ENCODE measurements at regions not wholly inside any gene's neighbourhood (a gene's known extent, or its start where the extent isn't known, plus 50 kb on each side); places are given as distances from the start of the nearest gene placed in this dataset.

- TF ChIP-seq CTCF (conservative IDR thresholded peaks at IDR 0.05; ENCODE audit: low read depth, low read length), result no peak
- Histone ChIP-seq H3K9ac (no peak overlapping the region), H3K79me2 (ENCODE audit: insufficient read depth, low read depth) (no peaks in the 10 kb centered on the region), H3K27me3 (ENCODE audit: insufficient read depth, low read depth) (no peaks in the 10 kb centered on the region), H3K4me1 (ENCODE audit: low read depth, poor library complexity, severe bottlenecking) (no peaks in the 10 kb centered on the region), H4K20me1 (ENCODE audit: insufficient read depth) (no peaks in the 10 kb centered on the region), H2AFZ (ENCODE audit: low read depth) (no peak overlapping the region), H3K4me2 (no peak overlapping the region), H3K4me3 (IDR thresholded peaks at IDR 0.05; ENCODE audit: insufficient read depth, low read depth, low read length) (no peak overlapping the region), H3K27ac (no peak overlapping the region), H3K36me3 (ENCODE audit: insufficient read depth) (no peaks in the 10 kb centered on the region)
Measured at GRCh38 chr16:22726868-22727267, 87.1 kb upstream of the HS3ST2 start.

- Histone ChIP-seq H3K36me3 (ENCODE audit: insufficient read depth) (no peaks in the 10 kb centered on the region), H2AFZ (ENCODE audit: low read depth) (no peak overlapping the region), H3K4me3 (IDR thresholded peaks at IDR 0.05; ENCODE audit: insufficient read depth, low read depth, low read length) (no peak overlapping the region), H3K27ac (no peak overlapping the region), H3K79me2 (ENCODE audit: insufficient read depth, low read depth) (no peaks in the 10 kb centered on the region), H3K4me1 (ENCODE audit: low read depth, poor library complexity, severe bottlenecking) (no peaks in the 10 kb centered on the region), H3K9ac (no peak overlapping the region), H3K27me3 (ENCODE audit: insufficient read depth, low read depth) (no peaks in the 10 kb centered on the region), H3K4me2 (no peak overlapping the region), H4K20me1 (ENCODE audit: insufficient read depth) (no peaks in the 10 kb centered on the region)
- TF ChIP-seq CTCF (conservative IDR thresholded peaks at IDR 0.05; ENCODE audit: low read depth, low read length), result no peak
Measured at GRCh38 chr16:22727285-22728166, 86.4 kb upstream of the HS3ST2 start.

GRCh38 chr16:22728167-22728836 lies 85.7 kb upstream of the HS3ST2 start:
- Histone ChIP-seq H3K36me3 (ENCODE audit: insufficient read depth) (no peaks in the 10 kb centered on the region), H3K27ac (no peak overlapping the region)
- TF ChIP-seq CTCF (conservative IDR thresholded peaks at IDR 0.05; ENCODE audit: low read depth, low read length), result no peak

GRCh38 chr16:22732400-22732799 lies 81.6 kb upstream of the HS3ST2 start:
- no peaks in the 10 kb centered on the region for H4K20me1 ChIP-seq (ENCODE audit: insufficient read depth)
- H3K4me2 ChIP-seq, result no peak overlapping the region
- H3K9ac ChIP-seq, result no peak overlapping the region
- no peak for TF ChIP-seq CTCF (conservative IDR thresholded peaks at IDR 0.05; ENCODE audit: low read depth, low read length)
- no peak overlapping the region for H2AFZ ChIP-seq (ENCODE audit: low read depth)
- no peaks in the 10 kb centered on the region for H3K36me3 ChIP-seq (ENCODE audit: insufficient read depth)
- no peak overlapping the region for H3K27ac ChIP-seq
- H3K4me3 ChIP-seq (IDR thresholded peaks at IDR 0.05; ENCODE audit: insufficient read depth, low read depth, low read length), result no peak overlapping the region
- no peaks in the 10 kb centered on the region for H3K4me1 ChIP-seq (ENCODE audit: low read depth, poor library complexity, severe bottlenecking)
- H3K79me2 ChIP-seq (ENCODE audit: insufficient read depth, low read depth), result no peaks in the 10 kb centered on the region
- no peaks in the 10 kb centered on the region for H3K27me3 ChIP-seq (ENCODE audit: insufficient read depth, low read depth)

More at GRCh38 chr16:22728167-22728836, 85.7 kb upstream of the HS3ST2 start:
- H3K79me2 ChIP-seq (ENCODE audit: insufficient read depth, low read depth), result no peaks in the 10 kb centered on the region
- H3K9ac ChIP-seq, result no peak overlapping the region
- no peak overlapping the region for H2AFZ ChIP-seq (ENCODE audit: low read depth)
- H3K4me2 ChIP-seq, result no peak overlapping the region
- no peaks in the 10 kb centered on the region for H3K4me1 ChIP-seq (ENCODE audit: low read depth, poor library complexity, severe bottlenecking)
- H3K27me3 ChIP-seq (ENCODE audit: insufficient read depth, low read depth), result no peaks in the 10 kb centered on the region
- H3K4me3 ChIP-seq (IDR thresholded peaks at IDR 0.05; ENCODE audit: insufficient read depth, low read depth, low read length), result no peak overlapping the region
- H4K20me1 ChIP-seq (ENCODE audit: insufficient read depth), result no peaks in the 10 kb centered on the region

Data from KMS-11 (cell line).